ENCODE measurements at regions not wholly inside any gene's neighbourhood (a gene's known extent, or its start where the extent isn't known, plus 50 kb on each side); places are given as distances from the start of the nearest gene placed in this dataset.

DNA sequence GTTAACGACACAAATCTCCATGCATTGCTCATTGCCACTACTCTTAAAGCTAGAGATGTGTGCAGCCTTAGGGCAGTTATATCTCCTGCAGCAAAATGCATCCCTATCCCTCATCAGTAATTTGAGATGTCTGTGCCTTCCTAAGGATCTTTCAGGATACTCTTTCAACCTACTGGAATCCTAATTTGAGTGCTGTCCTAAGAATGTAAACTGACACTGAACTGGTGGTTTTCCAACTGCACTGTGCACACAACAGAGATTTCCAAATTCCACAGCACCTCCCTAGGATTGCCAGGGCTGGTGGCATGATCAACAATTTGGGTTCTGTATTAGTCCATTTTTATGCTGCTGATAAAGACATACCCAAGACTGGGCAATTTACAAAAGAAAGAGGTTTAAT, 193.9 kb downstream of the LTN1 start:
- no peak overlapping the region for H2AFZ ChIP-seq (ENCODE audit: control insufficient read depth, low read length)
- FAIRE-seq (no peak), DNase-seq (ENCODE audit: low read depth, low spot score) (no peak)
- no peaks in the 10 kb centered on the region for H3K9me1 ChIP-seq (ENCODE audit: control insufficient read depth, extremely low read depth, insufficient read depth, low read length)
- H4K20me1 ChIP-seq (ENCODE audit: control insufficient read depth, extremely low read depth, insufficient read depth, low read length), result no peaks in the 10 kb centered on the region
- H3K4me3 ChIP-seq (ENCODE audit: control insufficient read depth in 2 of 3, extremely low read depth in 1 of 3, insufficient read depth in 2 of 3, low read depth in 1 of 3, low read length in 3 of 3), result no peak overlapping the region
- H3K4me2 ChIP-seq (ENCODE audit: control insufficient read depth, extremely low read depth, insufficient read depth, low read depth, low read length), result no peak overlapping the region
- H3K36me3 ChIP-seq (ENCODE audit: control insufficient read depth in 2 of 2, extremely low read depth in 1 of 2, insufficient read depth in 2 of 2, low read length in 2 of 2), result no peaks in the 10 kb centered on the region
- H3K9ac ChIP-seq (ENCODE audit: control insufficient read depth, extremely low read depth, insufficient read depth, low read length), result no peak overlapping the region
- H3K79me2 ChIP-seq (ENCODE audit: control insufficient read depth, insufficient read depth, low read length), result no peaks in the 10 kb centered on the region
- no peaks in the 10 kb centered on the region for H3K4me1 ChIP-seq (ENCODE audit: control insufficient read depth, extremely low read depth, insufficient read depth, low read length)
- dilution Hi-C loops (cut with MboI; ENCODE audit: extremely low pct_ligation_motif_present, low sequenced_read_pairs), result no loop called here
- H3K27ac ChIP-seq (ENCODE audit: control insufficient read depth, insufficient read depth, low read length), result no peak overlapping the region
- H3K27me3 ChIP-seq (ENCODE audit: control insufficient read depth, extremely low read depth, insufficient read depth, low read length), result no peaks in the 10 kb centered on the region
- no peaks in the 10 kb centered on the region for H3K9me3 ChIP-seq (ENCODE audit: control insufficient read depth, low read depth, low read length)
- TF ChIP-seq, protein P1, sequence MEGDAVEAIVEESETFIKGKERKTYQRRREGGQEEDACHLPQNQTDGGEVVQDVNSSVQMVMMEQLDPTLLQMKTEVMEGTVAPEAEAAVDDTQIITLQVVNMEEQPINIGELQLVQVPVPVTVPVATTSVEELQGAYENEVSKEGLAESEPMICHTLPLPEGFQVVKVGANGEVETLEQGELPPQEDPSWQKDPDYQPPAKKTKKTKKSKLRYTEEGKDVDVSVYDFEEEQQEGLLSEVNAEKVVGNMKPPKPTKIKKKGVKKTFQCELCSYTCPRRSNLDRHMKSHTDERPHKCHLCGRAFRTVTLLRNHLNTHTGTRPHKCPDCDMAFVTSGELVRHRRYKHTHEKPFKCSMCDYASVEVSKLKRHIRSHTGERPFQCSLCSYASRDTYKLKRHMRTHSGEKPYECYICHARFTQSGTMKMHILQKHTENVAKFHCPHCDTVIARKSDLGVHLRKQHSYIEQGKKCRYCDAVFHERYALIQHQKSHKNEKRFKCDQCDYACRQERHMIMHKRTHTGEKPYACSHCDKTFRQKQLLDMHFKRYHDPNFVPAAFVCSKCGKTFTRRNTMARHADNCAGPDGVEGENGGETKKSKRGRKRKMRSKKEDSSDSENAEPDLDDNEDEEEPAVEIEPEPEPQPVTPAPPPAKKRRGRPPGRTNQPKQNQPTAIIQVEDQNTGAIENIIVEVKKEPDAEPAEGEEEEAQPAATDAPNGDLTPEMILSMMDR (optimal IDR thresholded peaks at IDR 0.05 in 1 of 3, IDR thresholded peaks at IDR 0.05 in 1 of 3, conservative IDR thresholded peaks at IDR 0.05 in 1 of 3; ENCODE audit: extremely low read depth in 1 of 3, insufficient read depth in 2 of 3, low read length in 3 of 3), result no peak
- no peak for TF ChIP-seq EZH2 (IDR thresholded peaks at IDR 0.05; ENCODE audit: low read length)

DNA sequence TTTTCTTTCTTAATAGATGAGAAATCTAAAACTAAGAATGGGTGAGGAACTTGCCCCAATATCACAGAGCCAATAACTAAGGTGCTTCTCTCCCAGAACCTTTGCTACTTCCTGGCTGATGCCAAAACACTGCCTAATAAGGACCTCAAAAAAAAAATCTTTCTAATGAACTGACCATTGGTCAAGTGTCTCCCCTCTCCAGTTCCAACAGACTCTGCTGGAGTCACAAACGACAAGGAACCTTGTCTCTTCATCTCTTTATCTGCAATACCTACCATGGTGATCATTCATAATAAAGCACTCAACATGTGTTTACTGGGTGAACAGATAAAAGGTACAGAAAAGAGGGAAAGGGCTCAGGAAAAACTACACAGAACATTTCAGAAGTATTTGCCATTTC, 197.4 kb downstream of the LTN1 start:
- FAIRE-seq (no peak), DNase-seq (ENCODE audit: low read depth, low spot score) (no peak)
- Histone ChIP-seq H3K27ac (ENCODE audit: control insufficient read depth, insufficient read depth, low read length) (no peak overlapping the region), H3K9me1 (ENCODE audit: control insufficient read depth, extremely low read depth, insufficient read depth, low read length) (no peaks in the 10 kb centered on the region), H3K27me3 (ENCODE audit: control insufficient read depth, extremely low read depth, insufficient read depth, low read length) (no peaks in the 10 kb centered on the region), H3K79me2 (ENCODE audit: control insufficient read depth, insufficient read depth, low read length) (no peaks in the 10 kb centered on the region), H4K20me1 (ENCODE audit: control insufficient read depth, extremely low read depth, insufficient read depth, low read length) (no peaks in the 10 kb centered on the region), H3K36me3 (ENCODE audit: control insufficient read depth in 2 of 2, extremely low read depth in 1 of 2, insufficient read depth in 2 of 2, low read length in 2 of 2) (no peaks in the 10 kb centered on the region), H2AFZ (ENCODE audit: control insufficient read depth, low read length) (no peak overlapping the region), H3K4me1 (ENCODE audit: control insufficient read depth, extremely low read depth, insufficient read depth, low read length) (no peaks in the 10 kb centered on the region), H3K4me2 (ENCODE audit: control insufficient read depth, extremely low read depth, insufficient read depth, low read depth, low read length) (no peak overlapping the region), H3K4me3 (ENCODE audit: control insufficient read depth in 2 of 3, extremely low read depth in 1 of 3, insufficient read depth in 2 of 3, low read depth in 1 of 3, low read length in 3 of 3) (no peak overlapping the region), H3K9me3 (ENCODE audit: control insufficient read depth, low read depth, low read length) (no peaks in the 10 kb centered on the region), H3K9ac (ENCODE audit: control insufficient read depth, extremely low read depth, insufficient read depth, low read length) (no peak overlapping the region)
- no peak for TF ChIP-seq EZH2 (IDR thresholded peaks at IDR 0.05; ENCODE audit: low read length)
- TF ChIP-seq, protein P1 (optimal IDR thresholded peaks at IDR 0.05 in 1 of 3, IDR thresholded peaks at IDR 0.05 in 1 of 3, conservative IDR thresholded peaks at IDR 0.05 in 1 of 3; ENCODE audit: extremely low read depth in 1 of 3, insufficient read depth in 2 of 3, low read length in 3 of 3), result no peak
- dilution Hi-C loops (cut with MboI; ENCODE audit: extremely low pct_ligation_motif_present, low sequenced_read_pairs), result no loop called here
